Fibroblast of the conjunctiva (primary cell): ENCODE measurements at regions not wholly inside any gene's neighbourhood (a gene's known extent, or its start where the extent isn't known, plus 50 kb on each side); places are given as distances from the start of the nearest gene placed in this dataset.
A peak's percentile ranks its signal among the peaks of the same experiment; 100 is the strongest.
"Not testable (repeated sequence)": the region's sequence is repeated elsewhere in the genome, so short reads cannot be mapped to it uniquely, and the experiment has no call there.

Experiments
- DNase-seq: peaks from one replicate; pipeline ENCODE4 v3.0.0-alpha.2; 2010; ENCODE audit warnings: low read depth

GRCh38 chr4:4913628-4914027 is 54.2 kb downstream of the MSX1 start:
- DNase-seq = no peak

- DNase-seq = peak; percentile 3
Measured at GRCh38 chr4:4914059-4914820, 54.8 kb downstream of the MSX1 start.

- no peak for DNase-seq
Measured at GRCh38 chr4:4914965-4915845, 55.7 kb downstream of the MSX1 start.

- no peak for DNase-seq
Measured at GRCh38 chr4:4918067-4918466, 58.6 kb downstream of the MSX1 start.

DNA sequence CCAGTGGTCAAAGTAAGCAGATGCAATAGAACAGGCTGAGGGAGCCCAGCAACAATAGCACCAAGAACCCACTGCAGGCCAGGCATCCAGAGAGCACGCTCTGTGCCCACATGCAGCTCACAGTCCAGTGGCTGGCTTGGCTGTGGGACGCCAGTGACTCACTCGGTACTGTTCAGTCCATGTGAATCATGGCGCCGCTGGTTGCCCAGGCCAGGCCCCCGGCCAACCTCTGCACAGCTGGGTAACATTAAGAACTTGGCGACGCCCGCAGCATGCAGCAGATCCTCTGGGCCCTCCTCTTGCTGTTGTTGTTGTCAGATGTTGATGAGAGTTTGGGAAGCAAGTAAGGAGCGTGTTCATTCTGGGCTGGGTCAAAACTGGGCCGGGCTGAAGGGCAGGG is 60.5 kb downstream of the MSX1 start:
- DNase-seq = peak; percentile 9

DNA sequence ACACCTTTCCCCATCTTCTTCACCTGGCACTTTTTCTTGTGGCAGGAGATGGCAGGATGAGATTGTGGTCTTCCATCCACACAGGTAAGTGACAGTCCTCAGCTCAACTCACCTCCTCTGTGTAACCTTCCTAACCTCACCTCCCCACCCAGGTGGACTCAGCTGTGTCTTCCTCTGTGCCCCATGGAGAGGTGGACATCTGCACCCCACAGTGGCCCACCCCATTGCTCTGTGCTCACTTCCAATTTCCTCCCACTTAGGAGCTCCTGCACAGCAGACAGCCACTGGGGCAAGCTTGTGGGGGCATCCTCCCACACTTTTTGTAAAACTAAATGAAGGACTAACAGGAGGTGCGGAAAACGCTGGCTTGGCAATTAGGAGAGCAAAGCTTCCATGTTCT is 61.6 kb downstream of the MSX1 start:
- DNase-seq = no peak

DNA sequence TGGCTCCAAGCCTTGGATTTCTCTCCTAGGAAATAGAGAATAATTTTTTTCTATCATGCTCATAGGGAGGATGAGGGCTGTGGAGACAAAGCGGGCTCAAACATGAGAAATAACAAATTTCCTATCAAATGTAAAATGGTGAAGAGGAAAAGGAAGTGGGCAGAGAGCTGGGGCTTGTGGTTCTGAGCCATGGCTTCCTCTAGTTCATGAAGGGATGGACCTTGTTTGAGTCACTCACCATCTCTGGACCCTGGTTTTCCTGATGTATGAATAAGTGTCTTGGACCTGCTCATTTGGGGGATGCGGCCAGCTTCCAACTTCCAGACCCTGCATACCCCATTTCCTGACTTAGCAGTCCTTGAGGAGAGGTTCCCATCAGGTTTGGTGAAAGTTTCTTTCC is 63.0 kb downstream of the MSX1 start:
- DNase-seq = no peak

DNA sequence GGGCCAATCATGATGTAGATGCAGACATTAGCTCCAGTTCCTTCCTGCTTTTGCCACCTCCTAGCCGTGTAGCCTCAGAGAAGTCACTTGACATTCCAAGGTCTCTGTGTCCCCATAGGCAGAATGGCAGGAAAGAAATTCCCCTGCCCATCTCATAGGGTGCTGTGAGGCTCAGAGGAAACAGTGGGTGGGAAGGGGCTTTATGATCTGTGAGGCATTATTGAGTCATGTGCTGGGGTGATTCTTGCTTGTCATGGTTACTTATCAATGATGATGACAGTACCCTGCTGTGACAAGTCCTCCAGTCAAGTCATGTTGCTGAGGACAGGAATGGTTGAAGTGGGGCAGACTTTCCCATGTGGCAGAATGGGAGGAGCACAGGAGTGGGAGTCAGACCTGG is 63.7 kb downstream of the MSX1 start:
- no peak for DNase-seq

GRCh38 chr4:4930677-4931076 is 71.2 kb downstream of the MSX1 start:
- DNase-seq = no peak

- no peak for DNase-seq
Measured at GRCh38 chr4:4935974-4936373, 76.5 kb downstream of the MSX1 start.

DNA sequence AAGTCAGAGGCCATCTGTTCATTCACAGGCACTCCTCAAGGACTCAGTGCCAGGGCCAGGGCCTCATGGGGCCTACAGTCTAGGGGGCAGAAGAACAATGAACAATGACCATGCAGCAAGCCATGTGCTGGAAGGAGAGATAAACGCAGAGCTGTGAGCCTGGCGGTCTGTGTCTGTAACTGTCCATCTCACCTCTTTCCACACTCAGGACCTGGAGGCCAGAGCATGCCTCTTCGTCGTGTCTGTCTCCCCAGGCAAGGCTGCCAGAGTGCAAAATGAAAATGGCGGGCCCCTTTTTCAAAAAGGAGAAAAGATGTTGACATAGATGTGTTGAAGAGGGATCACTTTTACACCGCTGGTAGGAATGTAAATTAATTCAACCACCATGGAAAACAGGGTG is 78.5 kb downstream of the MSX1 start:
- DNase-seq = no peak

- DNase-seq = no peak
Measured at GRCh38 chr4:4941751-4942150, 77.5 kb downstream of the CYTL1 start.

GRCh38 chr4:4942658-4943057 is 76.6 kb downstream of the CYTL1 start:
- DNase-seq = no peak

GRCh38 chr4:4945021-4945420 is 74.2 kb downstream of the CYTL1 start:
- DNase-seq = no peak

DNA sequence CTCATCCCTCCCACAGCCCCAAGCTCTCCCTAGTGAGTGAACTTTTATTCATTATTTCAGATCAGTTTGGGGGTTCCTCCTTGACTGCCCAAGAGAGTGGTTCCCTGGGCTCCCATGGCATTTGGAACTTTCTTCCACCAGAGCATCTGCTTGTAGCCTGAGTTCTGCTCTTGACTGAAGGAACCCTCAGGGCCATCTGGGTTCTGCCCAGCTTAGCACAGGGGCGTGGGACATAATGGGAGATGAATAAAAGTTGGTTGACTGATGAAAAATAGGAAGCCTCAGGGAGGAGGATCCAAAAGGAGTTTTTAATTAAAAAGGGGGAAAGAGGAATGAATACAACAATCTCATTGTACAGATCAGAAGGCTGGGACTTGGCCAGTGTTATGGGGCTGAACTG is 73.4 kb downstream of the CYTL1 start:
- no peak for DNase-seq

GRCh38 chr4:4946416-4946815 is 72.8 kb downstream of the CYTL1 start:
- DNase-seq = no peak

- DNase-seq = no peak
Measured at GRCh38 chr4:4947721-4948120, 71.5 kb downstream of the CYTL1 start.

- no peak for DNase-seq
Measured at GRCh38 chr4:4948370-4948769, 70.9 kb downstream of the CYTL1 start.

DNA sequence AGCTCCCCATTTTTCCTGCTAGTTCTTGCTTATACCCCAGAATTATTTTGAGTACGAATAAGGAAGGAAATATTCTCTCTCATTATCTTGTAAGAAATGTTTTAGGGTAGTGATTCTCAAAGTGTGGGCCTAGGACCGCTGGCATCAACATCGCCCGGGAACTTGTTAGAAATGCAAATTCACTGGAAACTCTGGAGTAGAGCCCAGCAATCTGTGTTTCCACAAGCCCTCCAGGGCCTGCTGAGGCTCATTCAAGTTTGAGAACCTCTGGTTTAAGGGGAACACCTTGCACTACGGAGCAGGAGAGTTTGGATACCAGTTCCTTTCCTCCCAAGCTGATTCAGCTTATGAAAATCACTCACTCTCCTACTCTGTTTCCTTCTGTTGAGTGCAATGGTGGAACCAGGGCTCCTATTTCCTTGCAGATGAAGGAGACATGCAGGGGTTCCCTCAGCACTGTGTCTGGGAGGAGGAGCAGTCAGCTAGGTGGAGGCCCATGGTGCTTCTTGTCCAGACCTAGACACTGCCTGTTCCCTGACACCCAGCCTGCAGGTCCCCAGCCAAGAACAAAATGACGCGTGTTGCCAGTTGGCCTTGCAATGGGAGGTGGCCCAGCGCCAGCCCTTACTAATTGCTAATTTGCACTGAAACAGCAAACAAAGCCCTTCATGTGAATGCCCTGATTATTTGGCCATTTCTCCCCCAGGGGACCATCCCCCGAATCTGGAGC is 68.5 kb downstream of the CYTL1 start:
- no peak for DNase-seq

DNA sequence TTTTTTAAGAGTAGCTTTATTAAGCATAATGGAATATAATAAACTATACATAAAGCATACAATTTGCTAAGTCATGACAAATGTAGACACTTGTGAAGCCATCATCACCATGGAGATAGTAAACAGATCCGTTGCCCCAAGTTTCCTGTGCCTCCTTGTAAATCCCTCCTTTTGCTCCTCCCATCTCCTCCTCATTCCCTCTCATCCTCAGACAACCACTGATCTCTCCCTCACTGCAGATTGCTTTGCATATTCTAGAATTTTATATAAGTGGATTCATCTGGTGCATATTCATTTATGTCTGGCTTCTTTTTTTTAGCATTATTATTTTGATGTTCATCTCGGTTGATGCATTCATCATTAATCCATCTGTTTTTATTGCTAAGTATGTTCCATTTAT is 67.0 kb downstream of the CYTL1 start:
- DNase-seq = no peak

DNA sequence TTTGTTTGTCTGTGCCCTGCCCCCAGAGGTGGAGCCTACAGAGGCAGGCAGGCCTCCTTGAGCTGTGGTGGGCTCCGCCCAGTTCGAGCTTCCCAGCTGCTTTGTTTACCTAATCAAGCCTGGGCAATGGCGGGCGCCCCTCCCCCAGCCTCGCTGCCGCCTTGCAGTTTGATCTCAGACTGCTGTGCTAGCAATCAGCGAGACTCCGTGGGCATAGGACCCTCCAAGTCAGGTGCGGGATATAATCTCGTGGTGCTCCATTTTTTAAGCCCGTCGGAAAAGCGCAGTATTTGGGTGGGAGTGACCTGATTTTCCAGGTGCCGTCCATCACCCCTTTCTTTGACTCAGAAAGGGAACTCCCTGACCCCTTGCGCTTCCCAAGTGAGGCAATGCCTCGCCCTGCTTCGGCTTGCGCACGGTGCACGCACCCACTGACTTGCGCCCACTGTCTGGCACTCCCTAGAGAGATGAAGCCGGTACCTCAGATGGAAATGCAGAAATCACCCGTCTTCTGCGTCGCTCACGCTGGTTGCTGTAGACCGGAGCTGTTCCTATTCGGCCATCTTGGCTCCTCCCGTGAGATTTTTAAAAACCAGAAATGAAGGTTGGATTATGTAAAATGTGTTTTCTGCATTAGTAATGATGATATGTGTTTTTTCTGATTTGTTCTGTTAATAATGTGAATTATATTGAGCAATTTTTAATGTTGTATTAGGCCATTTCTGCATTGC is 59.7 kb downstream of the CYTL1 start:
- not testable (repeated sequence) for DNase-seq

DNA sequence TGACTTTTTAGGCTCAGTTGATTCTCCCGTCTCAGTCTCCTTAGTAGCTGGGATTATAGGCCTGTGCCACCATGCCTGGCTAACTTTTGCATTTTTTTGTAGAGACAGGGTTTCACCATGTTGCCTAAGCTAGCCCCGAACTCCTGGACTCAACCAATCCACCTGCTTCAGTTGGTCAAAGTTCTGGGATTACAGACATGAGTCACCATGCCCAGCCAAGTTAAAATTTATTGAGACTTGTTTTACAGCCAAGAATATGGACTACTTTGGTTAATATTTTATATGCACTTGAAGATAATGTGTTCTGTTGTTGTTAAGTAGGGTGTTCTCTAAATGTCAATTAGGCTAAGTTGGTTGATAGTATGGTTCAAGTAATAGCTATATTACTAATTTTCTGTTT is 58.7 kb downstream of the CYTL1 start:
- no peak for DNase-seq
